NCI-H69 (cell line): ENCODE measurements at regions not wholly inside any gene's neighbourhood (a gene's known extent, or its start where the extent isn't known, plus 50 kb on each side); places are given as distances from the start of the nearest gene placed in this dataset.

ENCODE experiments used
- DNase-seq: peaks from one replicate; lab custom pipeline; 2025; lab: John Stamatoyannopoulos, UW

GRCh38 chr6:148151896-148152643, 190.6 kb upstream of the SASH1 start:
- no peak for DNase-seq

- no peak for DNase-seq
These were observed 188.0 kb upstream of the SASH1 start for GRCh38 chr6:148154668-148155067.

- DNase-seq: no peak
These were observed 187.3 kb upstream of the SASH1 start for GRCh38 chr6:148155293-148155692.

GRCh38 chr6:148157841-148158240, 184.8 kb upstream of the SASH1 start:
- DNase-seq: no peak

GRCh38 chr6:148164645-148165044, 178.0 kb upstream of the SASH1 start:
- no peak for DNase-seq

GRCh38 chr6:148166339-148166968, 176.2 kb upstream of the SASH1 start:
- DNase-seq: peak; percentile 73

GRCh38 chr6:148169706-148170105, 172.9 kb upstream of the SASH1 start:
- peak; percentile 14 for DNase-seq

GRCh38 chr6:148170286-148170685, 172.4 kb upstream of the SASH1 start:
- no peak for DNase-seq

GRCh38 chr6:148173548-148173947, 169.1 kb upstream of the SASH1 start:
- no peak for DNase-seq

- peak; percentile 70 for DNase-seq
These were observed 167.0 kb upstream of the SASH1 start for GRCh38 chr6:148175550-148176188.

GRCh38 chr6:148177589-148178233, 164.9 kb upstream of the SASH1 start:
- DNase-seq: peak; percentile 69

- DNase-seq: peak; percentile 68
These were observed 162.9 kb upstream of the SASH1 start for GRCh38 chr6:148179786-148180185.

GRCh38 chr6:148182378-148182777, 160.3 kb upstream of the SASH1 start:
- DNase-seq: no peak

- no peak for DNase-seq
These were observed 158.9 kb upstream of the SASH1 start for GRCh38 chr6:148183776-148184175.

- DNase-seq: no peak
These were observed 155.7 kb upstream of the SASH1 start for GRCh38 chr6:148186916-148187315.

- no peak for DNase-seq
These were observed 150.3 kb upstream of the SASH1 start for GRCh38 chr6:148192310-148192709.

- peak; percentile 46 for DNase-seq
These were observed 149.5 kb upstream of the SASH1 start for GRCh38 chr6:148193063-148193680.

GRCh38 chr6:148195511-148195910, 147.1 kb upstream of the SASH1 start:
- no peak for DNase-seq

GRCh38 chr6:148199584-148199983, 143.1 kb upstream of the SASH1 start:
- no peak for DNase-seq

GRCh38 chr6:148200293-148200692, 142.3 kb upstream of the SASH1 start:
- peak; percentile 33 for DNase-seq

- no peak for DNase-seq
These were observed 141.9 kb upstream of the SASH1 start for GRCh38 chr6:148200781-148201180.

- DNase-seq: no peak
These were observed 139.2 kb upstream of the SASH1 start for GRCh38 chr6:148203281-148203925.
